Mucosa of descending colon (tissue), 3 donors: ENCODE measurements at regions not wholly inside any gene's neighbourhood (a gene's known extent, or its start where the extent isn't known, plus 50 kb on each side); places are given as distances from the start of the nearest gene placed in this dataset.

ENCODE experiments used
- ATAC-seq: fragments of 200-7000 bp; cut with Tn5 transposase; one replicate; pipeline ENCODE4 v1.9.1; 2020; ENCODE audit warnings: mild to moderate bottlenecking, moderate library complexity
- DNase-seq, 3 donors: peaks; one replicate each; pipeline ENCODE4 v3.0.0-alpha.2; 2020
- H3K36me3 ChIP-seq: fragments of 200-600 bp; one replicate; pipeline ENCODE4 v1.8.0; 2021; ENCODE audit warnings: low read depth, mild to moderate bottlenecking
- H3K4me1 ChIP-seq: fragments of 200-600 bp; one replicate; pipeline ENCODE4 v1.8.0; 2021; ENCODE audit warnings: low read depth, mild to moderate bottlenecking
- H3K4me3 ChIP-seq: fragments of 200-600 bp; one replicate; pipeline ENCODE4 v1.8.0; 2021; ENCODE audit warnings: mild to moderate bottlenecking
- H3K9me3 ChIP-seq: fragments of 200-600 bp; one replicate; pipeline ENCODE4 v1.8.0; 2021; ENCODE audit warnings: mild to moderate bottlenecking
- CTCF ChIP-seq: fragments of 200-600 bp; IDR thresholded peaks from one replicate; pipeline ENCODE4 v1.8.0; 2022; ENCODE audit warnings: antibody characterized with exemption, mild to moderate bottlenecking
- intact Hi-C, 2 donors: fragments of 100-400 bp; cut with DNase I in 1 of 2; cut with micrococcal nuclease in 1 of 2; formaldehyde crosslinking; loops; one replicate each; pipeline versions ENCODE4 v1.11.0 to v1.11.1; 2022; cut with DNase I, micrococcal nuclease
- donor health status: DM: no; HTN: no; CAD: no; lungs with moderate emphysema.
- donor health status: DM: no; HTN: no; CAD: no.
- donor health status: DM: no; HTN: yes; CAD: no.

GRCh38 chr15:35741881-35742280, 195.9 kb upstream of the DPH6 start:
- Histone ChIP-seq H3K36me3 (no peaks in the 10 kb centered on the region), H3K9me3 (no peaks in the 10 kb centered on the region), H3K4me1 (no peaks in the 10 kb centered on the region), H3K4me3 (no peak overlapping the region)
- no peak for ATAC-seq
- DNase-seq, result no peak
- TF ChIP-seq CTCF, result no peak
- intact Hi-C loops, result no loop called here

- Histone ChIP-seq H3K36me3 (no peaks in the 10 kb centered on the region), H3K4me3 (no peak overlapping the region), H3K9me3 (no peaks in the 10 kb centered on the region), H3K4me1 (no peaks in the 10 kb centered on the region)
- no peak for ATAC-seq
- intact Hi-C loops, result no loop called here
- no peak for DNase-seq
- TF ChIP-seq CTCF, result no peak
Measured at GRCh38 chr15:35743321-35743720, 197.4 kb upstream of the DPH6 start.

GRCh38 chr15:35746121-35746520, 200.2 kb upstream of the DPH6 start:
- DNase-seq, result no peak
- intact Hi-C loops, result no loop called here
- Histone ChIP-seq H3K4me3 (no peak overlapping the region), H3K4me1 (no peaks in the 10 kb centered on the region), H3K9me3 (no peaks in the 10 kb centered on the region), H3K36me3 (no peaks in the 10 kb centered on the region)
- no peak for TF ChIP-seq CTCF
- no peak for ATAC-seq

GRCh38 chr15:35748105-35748504, 202.1 kb upstream of the DPH6 start:
- H3K9me3 ChIP-seq, result no peaks in the 10 kb centered on the region
- TF ChIP-seq CTCF, result no peak

GRCh38 chr15:35750051-35750450, 204.1 kb upstream of the DPH6 start:
- intact Hi-C loops, result no loop called here
- Histone ChIP-seq H3K4me3 (no peak overlapping the region), H3K9me3 (no peaks in the 10 kb centered on the region), H3K4me1 (no peaks in the 10 kb centered on the region), H3K36me3 (no peaks in the 10 kb centered on the region)
- no peak for TF ChIP-seq CTCF
- DNase-seq (no peak), ATAC-seq (no peak)

More at GRCh38 chr15:35748105-35748504, 202.1 kb upstream of the DPH6 start:
- intact Hi-C loops, result no loop called here
- DNase-seq, result no peak
- H3K4me3 ChIP-seq, result no peak overlapping the region
- H3K36me3 ChIP-seq, result no peaks in the 10 kb centered on the region
- ATAC-seq, result no peak
- no peaks in the 10 kb centered on the region for H3K4me1 ChIP-seq
